ENCODE measurements at regions not wholly inside any gene's neighbourhood (a gene's known extent, or its start where the extent isn't known, plus 50 kb on each side); places are given as distances from the start of the nearest gene placed in this dataset.

- Histone ChIP-seq H3K4me1 (ENCODE audit: control insufficient read depth in 1 of 2, insufficient read depth in 2 of 2, low read length in 2 of 2) (no peaks in the 10 kb centered on the region), H4K20me1 (ENCODE audit: insufficient read depth, low read length) (no peaks in the 10 kb centered on the region), H2AFZ (ENCODE audit: insufficient read depth, low read depth, low read length, poor library complexity, severe bottlenecking) (no peak overlapping the region), H3K9me3 (replicated peaks in 1 of 2; ENCODE audit: control insufficient read depth in 1 of 2, insufficient read depth in 1 of 2, low read length in 2 of 2) (peaks cover 8 to 26% of the 10 kb centered on the region in 2 donors), H3K36me3 (replicated peaks in 1 of 2; ENCODE audit: control insufficient read depth in 1 of 2, insufficient read depth in 2 of 2, low read length in 2 of 2) (no peaks in the 10 kb centered on the region), H3K9ac (ENCODE audit: insufficient read depth, low read length, poor library complexity, severe bottlenecking) (no peak overlapping the region), H3K27ac (ENCODE audit: low read depth in 1 of 2, low read length in 2 of 2) (no peak overlapping the region), H3K79me2 (ENCODE audit: insufficient read depth, low read length) (no peaks in the 10 kb centered on the region), H3K4me2 (replicated peaks; ENCODE audit: extremely low read depth, low read length, poor library complexity, severe bottlenecking) (no peak overlapping the region), H3K4me3 (replicated peaks in 1 of 3; ENCODE audit: low read depth in 2 of 3, low read length in 3 of 3) (no peak overlapping the region), H3K27me3 (ENCODE audit: control insufficient read depth in 2 of 2, insufficient read depth in 2 of 2, low read length in 2 of 2) (no peaks in the 10 kb centered on the region)
- no CpG with 5 or more reads among the region's 1 CpG for WGBS (ENCODE audit: insufficient coverage)
- H3K36me3 Mint-ChIP-seq: no peaks in the 10 kb centered on the region
- intact Hi-C loops (cut with micrococcal nuclease): no loop called here
- peaks cover 0 to 3% (median 0%) of the 10 kb centered on the region in 3 donors for H3K27me3 Mint-ChIP-seq (ENCODE audit: low read depth in 3 of 3)
- H3K9me3 Mint-ChIP-seq: peaks cover 2 to 22% (median 8%) of the 10 kb centered on the region in 7 donors
- no peak overlapping the region for H3K27ac Mint-ChIP-seq
- no peak overlapping the region for H3K4me3 Mint-ChIP-seq
- TF ChIP-seq CTCF (IDR thresholded peaks at IDR 0.05): no peak
- DNase-seq: no peak
- no peaks in the 10 kb centered on the region for H3K4me1 Mint-ChIP-seq
These were observed 149.1 kb upstream of the ARHGEF9 start for GRCh38 chrX:63934160-63934559.

GRCh38 chrX:63932907-63933306 is 147.9 kb upstream of the ARHGEF9 start:
- no peaks in the 10 kb centered on the region for H3K79me2 ChIP-seq (ENCODE audit: insufficient read depth, low read length)
- intact Hi-C loops (cut with micrococcal nuclease): no loop called here
- no peak overlapping the region for H3K27ac ChIP-seq (ENCODE audit: low read depth in 1 of 2, low read length in 2 of 2)
- Mint-ChIP-seq H3K4me1 (no peaks in the 10 kb centered on the region), H3K4me3 (no peak overlapping the region), H3K9me3 (peaks cover 2 to 22% (median 8%) of the 10 kb centered on the region in 7 donors), H3K27me3 (ENCODE audit: low read depth in 3 of 3) (no peaks in the 10 kb centered on the region), H3K27ac (no peak overlapping the region), H3K36me3 (no peaks in the 10 kb centered on the region)
- TF ChIP-seq CTCF (IDR thresholded peaks at IDR 0.05): no peak
- no peak overlapping the region for H2AFZ ChIP-seq (ENCODE audit: insufficient read depth, low read depth, low read length, poor library complexity, severe bottlenecking)
- DNase-seq: no peak
- no peaks in the 10 kb centered on the region for H3K27me3 ChIP-seq (ENCODE audit: control insufficient read depth in 2 of 2, insufficient read depth in 2 of 2, low read length in 2 of 2)
- H4K20me1 ChIP-seq (ENCODE audit: insufficient read depth, low read length): no peaks in the 10 kb centered on the region
- no peak overlapping the region for H3K4me3 ChIP-seq (replicated peaks in 1 of 3; ENCODE audit: low read depth in 2 of 3, low read length in 3 of 3)
- H3K4me1 ChIP-seq (ENCODE audit: control insufficient read depth in 1 of 2, insufficient read depth in 2 of 2, low read length in 2 of 2): no peaks in the 10 kb centered on the region
- H3K9me3 ChIP-seq (replicated peaks in 1 of 2; ENCODE audit: control insufficient read depth in 1 of 2, insufficient read depth in 1 of 2, low read length in 2 of 2): peaks cover 8 to 27% of the 10 kb centered on the region in 2 donors
- no peak overlapping the region for H3K4me2 ChIP-seq (replicated peaks; ENCODE audit: extremely low read depth, low read length, poor library complexity, severe bottlenecking)
- no peak overlapping the region for H3K9ac ChIP-seq (ENCODE audit: insufficient read depth, low read length, poor library complexity, severe bottlenecking)
- H3K36me3 ChIP-seq (replicated peaks in 1 of 2; ENCODE audit: control insufficient read depth in 1 of 2, insufficient read depth in 2 of 2, low read length in 2 of 2): no peaks in the 10 kb centered on the region
- WGBS (ENCODE audit: insufficient coverage): 92% methylated on average over 10 of the region's 10 CpGs

All from CD14-positive monocyte (primary cell).